HG02610 (cell line): ENCODE measurements at regions not wholly inside any gene's neighbourhood (a gene's known extent, or its start where the extent isn't known, plus 50 kb on each side); places are given as distances from the start of the nearest gene placed in this dataset.
"Not testable (repeated sequence)": the region's sequence is repeated elsewhere in the genome, so short reads cannot be mapped to it uniquely, and the experiment has no call there.

Experiments used
- ATAC-seq: cut with Tn5 transposase; IDR thresholded peaks from one replicate; pipeline ENCODE4 v1.9.1; 2021; ENCODE audit warnings: mild to moderate bottlenecking, moderate library complexity; ENCODE audit not compliant: unreplicated experiment

DNA sequence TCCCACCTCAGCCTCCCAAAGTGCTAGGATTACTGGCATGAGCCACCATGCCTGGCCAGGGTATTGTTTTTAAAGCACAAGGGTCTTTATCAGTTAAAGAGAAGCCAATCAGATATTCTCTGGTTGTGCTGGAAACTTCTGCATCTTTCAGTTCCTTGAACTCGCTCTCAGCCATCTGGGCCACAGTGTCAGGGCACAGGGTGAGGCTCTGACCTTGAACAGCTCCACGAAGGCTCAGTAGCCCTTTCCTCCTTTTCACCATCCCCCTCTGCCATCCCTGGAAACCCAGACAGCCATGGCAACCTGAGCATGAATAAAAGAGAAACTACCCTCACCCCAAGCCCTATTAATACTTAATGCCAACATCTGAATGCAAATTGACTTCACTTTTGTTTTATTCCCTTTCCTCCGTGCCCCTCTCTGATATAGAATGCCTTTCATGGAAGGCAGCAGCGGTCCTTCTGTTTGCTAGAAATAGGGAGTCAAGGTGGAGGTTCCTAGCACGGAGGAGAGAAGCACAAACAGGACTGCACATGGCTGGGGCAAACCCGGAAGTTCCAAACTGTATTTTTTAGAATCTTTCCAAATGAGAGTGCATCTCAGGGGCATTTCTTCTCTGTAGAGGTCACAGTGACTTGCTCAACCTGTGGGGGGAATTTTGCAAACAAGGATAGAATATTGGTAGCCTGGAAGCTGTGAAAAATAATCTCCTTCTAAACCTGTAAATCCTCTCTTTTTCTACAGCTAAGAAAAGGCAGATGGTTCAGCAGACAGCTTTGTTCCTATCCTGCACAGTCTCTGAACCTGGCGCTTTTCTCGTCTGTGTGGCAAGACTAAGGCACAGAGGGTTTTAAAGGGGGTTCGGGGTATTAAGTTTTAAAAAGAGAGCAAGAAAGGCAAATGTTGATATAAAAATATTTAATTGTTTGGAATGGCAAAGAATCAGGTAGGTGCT, 176.4 kb upstream of the RREB1 start:
- ATAC-seq: no peak

DNA sequence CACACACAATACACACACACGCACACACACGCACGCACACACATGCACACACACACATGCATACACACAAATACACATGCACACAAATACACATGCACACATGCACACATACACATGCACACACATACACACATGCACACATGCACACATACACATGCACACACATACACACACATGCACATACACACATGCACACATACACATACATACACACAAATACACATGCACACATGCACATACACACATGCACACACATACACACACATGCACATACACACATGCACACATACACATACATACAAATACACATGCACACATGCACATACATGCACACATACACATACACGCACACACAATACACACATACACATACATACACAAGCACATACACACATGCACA, 175.4 kb upstream of the RREB1 start:
- ATAC-seq: no peak

DNA sequence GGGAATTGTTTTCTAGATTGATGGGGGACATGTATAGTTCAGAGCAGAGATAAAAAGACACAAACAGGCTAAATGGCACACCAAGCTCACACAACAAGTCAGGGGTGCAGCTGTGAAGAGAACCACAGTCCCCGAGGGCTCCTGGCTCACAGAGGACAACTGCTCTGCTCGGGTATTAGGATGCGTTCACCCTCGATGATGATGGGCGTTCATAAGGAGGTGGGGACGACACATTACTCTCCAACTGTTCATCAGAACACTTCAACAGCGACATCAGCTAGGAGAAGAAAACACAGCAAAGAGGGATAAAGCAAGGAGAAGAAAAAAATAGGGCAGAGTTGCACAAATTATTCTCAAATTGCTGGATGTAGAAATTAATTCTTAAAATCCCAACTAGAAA, 174.8 kb upstream of the RREB1 start:
- ATAC-seq: no peak

DNA sequence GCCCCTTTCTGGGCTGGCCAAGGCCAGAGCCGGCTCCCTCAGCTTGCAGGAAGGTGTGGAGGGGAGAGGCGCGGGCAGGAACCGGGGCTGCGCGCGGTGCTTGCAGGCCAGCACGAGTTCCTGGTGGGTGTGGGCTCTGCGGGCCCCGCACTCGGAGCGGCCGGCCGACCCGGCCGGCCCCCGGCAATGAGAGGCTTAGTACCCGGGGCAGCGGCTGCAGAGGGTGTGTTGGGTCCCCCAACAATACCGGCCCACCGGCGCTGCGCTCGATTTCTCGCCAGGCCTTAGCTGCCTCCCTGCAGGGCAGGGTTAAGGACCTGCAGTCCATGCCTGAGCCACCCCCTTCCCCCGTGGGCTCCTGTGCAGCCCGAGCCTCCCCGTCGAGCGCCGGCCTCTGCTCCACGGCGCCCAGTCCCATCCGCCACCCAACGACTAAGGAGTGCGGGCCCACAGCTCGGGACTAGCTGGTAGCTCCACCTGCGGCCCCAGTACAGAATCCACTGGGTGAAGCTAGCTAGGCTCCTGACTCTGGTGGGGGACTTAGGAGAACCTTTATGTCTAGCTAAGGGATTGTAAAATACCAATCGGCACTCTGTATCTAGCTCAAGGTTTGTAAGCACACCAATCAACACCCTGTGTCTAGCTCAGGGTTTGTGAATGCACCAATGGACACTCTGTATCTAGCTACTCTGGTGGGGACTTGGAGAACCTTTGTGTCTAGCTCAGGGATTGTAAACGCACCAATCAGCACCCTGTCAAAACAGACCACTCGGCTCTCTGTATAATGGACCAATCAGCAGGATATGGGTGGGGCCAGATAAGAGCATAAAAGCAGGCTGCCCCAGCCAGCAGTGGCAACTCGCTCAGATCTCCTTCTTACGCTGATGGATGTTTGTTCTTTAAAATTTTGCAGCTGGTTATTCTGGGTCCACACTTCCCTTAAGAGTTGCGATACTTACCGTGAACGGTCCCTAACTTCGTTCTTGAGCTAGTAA, 167.4 kb upstream of the RREB1 start:
- no peak for ATAC-seq

DNA sequence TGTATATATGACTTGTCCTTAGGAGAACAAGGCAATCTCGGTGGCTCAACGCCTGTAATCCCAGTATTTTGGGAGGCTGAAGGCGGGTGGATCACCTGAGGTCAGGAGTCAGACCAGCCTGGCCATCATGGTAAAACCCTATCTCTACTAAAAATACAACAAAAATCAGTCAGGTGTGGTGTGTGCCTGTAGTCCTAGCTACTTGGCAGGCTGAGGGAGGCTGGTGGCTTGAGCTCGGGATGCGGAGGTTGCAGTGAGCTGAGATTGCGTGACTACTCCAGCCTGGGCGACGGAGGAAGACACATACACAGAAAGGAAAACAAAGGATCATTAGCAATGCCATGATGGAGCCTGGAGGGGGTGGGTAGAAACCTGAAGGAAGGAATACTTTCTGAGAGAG, 166.6 kb upstream of the RREB1 start:
- no peak for ATAC-seq

DNA sequence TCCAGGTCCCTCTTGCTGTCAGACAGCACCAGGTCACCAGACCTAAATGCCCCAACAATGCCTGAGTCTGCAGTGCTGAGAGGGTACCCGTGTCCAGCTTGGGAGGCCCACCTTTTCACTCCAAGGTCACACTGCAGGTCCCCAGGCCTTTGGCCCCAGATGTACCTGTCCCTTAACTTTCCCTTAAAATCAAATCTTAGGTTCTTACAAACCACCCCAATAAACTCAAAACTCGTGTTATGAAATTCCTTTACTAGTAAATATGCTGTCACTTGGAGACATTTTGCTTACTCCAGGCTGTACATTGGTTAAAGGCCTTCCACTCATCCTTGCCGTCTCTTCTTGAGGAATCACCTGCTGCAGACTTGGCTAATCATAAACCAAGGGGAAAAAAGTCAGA, 165.7 kb upstream of the RREB1 start:
- ATAC-seq: no peak

DNA sequence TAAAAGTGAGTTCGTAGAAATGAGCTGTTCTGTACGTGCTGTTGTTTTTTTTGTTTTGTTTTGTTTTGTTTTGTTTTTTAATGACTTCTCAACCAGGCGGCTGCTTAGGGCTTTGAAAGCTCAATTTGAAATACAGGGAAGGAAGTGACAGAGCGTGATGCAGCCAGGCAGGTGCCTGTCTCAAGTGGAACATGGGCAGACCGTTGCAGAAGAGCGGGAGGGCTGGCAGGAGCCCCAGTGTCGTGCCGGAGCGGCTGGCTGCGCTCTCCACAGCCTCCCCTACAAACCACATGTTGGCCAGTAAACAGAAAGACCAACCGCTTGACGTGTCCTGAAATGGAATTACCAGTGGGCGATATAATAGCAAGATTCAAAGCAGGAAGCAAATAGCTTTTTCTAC, 164.9 kb upstream of the RREB1 start:
- ATAC-seq: no peak

DNA sequence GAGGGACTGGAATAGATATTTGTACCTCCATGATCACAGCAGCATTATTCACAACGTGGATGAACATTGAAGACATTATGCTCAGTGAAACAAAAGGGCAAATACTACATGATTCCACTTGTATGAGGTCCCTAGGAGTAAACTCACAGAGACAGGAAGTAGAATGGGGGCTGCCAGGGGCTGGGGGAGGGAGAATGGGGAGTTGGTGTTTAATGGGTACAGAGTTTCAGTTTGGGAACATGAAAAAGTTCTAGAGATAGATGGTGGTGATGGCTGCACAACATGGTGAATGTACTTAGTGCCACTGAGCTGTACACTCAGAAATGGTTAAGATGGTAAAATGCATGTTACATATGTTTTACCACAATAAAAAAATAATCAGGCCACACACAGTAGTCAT, 164.3 kb upstream of the RREB1 start:
- ATAC-seq: no peak

DNA sequence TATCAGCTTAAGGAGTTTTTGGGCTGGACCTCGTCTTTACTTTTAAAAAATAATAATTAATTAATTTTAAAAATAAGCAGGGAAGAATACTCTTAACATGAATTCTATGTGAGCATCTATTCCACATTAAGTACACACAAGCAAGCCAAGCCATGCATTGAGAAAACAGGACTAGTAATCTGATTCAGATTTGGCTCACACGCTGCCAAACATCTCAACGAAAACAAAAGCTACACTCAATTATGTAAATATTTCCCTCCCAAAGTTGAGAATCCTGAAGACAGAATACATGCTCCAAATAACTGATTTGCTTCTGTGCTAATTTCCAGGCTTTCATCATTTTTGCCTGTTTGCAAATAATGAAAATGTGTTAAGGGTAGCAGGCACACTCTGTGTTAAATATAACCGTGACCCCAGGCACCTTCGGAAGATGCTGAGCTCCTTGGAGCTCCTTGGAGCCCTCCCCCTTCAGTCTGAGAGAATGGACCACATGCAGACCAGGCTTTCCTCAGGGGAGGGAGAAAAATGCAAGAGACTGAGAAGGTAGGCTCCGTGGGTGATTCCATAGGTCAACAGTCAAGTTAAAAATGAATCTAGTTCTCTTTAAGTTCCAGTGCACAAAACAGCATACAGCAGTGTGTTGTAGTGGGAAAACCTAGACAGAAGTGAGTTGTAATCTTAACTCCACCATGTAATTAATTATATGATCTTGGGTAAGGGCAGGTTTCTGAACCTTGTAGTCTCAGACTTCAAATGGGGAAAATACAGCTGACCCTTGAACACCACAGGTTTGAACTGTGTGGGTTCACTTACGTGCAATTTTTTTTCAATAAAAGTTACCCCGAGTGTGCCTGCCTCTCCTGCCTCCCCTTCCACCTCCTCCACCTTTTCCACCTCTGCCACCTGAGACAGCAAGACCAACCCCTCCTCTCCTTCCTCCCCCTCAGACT, 161.3 kb upstream of the RREB1 start:
- ATAC-seq: no peak

DNA sequence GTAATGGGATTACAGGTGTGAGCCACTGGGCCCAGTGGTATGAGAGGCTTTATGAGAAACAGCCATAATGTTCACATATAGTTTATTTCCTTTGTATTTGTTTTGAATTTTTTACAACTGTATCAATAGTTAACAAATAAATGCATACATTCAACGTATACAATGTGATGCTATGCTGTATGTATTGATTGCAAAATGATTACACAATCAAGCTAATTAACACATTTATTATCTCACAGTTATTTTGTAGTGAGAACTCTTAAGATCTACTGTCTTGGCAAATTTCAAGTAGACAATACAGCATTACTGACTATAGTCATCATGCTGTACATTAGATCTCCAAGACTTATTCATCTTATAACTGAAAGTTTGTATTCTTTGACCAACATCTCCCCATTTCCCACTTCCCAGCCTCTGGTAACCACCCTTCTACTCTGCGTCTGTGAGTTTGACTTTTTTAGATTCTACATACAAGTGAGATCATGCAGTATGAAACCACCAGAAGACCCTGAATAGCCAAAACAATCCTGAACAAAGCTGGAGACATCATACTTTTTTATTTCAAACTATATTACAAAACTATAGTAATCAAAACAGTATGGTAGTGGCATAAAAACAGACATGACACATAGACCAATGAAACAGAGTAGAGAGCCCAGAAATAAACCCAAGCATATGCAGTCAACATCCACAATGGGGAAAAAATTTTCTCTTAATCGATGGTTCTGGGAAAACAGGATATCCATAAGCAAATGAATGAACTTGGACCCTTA, 157.2 kb upstream of the RREB1 start:
- no peak for ATAC-seq

DNA sequence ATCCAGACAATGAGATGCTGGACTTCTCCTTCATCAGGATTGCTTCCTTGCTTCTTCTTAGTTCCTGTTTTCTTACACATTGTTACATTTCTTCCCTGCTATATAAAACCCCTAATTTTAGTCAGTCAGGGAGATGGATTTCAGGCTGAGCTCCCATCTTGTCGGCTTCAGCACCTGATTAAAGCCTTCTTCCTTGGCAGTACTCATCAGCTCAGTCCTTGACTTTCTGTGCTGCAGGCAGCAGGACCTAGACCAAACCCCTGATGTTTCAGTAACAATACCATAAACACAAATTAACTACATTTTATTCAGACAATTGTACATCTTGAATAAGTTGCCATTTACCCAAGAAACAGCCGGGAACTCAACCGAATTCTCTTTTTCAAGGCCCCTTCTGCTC, 156.4 kb upstream of the RREB1 start:
- ATAC-seq: no peak

DNA sequence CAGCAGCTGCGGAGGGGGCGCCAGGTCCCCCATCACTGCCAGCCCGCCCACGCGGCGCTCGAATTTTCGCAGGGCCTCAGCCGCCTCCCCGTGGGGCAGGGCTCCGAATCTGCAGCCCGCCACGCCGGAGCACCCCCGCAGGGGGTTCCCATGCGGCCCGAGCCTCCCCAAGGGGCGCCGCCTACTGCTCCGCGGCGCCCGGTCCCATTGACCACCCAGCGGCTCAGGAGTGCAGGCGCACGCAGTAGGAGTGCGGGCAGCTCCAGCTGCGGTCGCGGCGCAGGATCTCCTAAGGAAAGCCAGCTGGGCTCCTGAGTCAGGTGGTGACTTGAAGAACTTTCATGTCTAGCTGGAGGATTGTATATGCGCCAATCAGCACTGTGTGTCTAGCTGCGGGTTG, 155.3 kb upstream of the RREB1 start:
- no peak for ATAC-seq

DNA sequence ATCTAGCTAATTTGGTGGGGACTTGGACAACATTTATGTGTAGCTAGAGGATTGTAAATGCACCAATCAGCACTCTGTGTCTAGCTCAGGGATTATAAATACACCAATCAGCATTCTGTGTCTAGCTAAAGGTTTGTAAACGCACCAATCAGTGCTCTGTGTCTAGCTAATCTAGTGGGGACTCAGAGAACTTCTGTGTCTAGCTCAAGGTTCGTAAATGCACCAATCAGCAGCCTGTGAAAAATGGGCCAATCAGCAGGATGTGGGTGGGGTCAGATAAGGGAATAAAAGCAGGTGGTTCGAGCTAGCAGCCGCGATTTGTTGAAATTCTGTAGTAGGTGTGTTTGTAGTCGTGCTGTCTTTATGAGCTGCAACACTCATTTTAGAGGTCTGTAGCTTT, 154.8 kb upstream of the RREB1 start:
- not testable (repeated sequence) for ATAC-seq

DNA sequence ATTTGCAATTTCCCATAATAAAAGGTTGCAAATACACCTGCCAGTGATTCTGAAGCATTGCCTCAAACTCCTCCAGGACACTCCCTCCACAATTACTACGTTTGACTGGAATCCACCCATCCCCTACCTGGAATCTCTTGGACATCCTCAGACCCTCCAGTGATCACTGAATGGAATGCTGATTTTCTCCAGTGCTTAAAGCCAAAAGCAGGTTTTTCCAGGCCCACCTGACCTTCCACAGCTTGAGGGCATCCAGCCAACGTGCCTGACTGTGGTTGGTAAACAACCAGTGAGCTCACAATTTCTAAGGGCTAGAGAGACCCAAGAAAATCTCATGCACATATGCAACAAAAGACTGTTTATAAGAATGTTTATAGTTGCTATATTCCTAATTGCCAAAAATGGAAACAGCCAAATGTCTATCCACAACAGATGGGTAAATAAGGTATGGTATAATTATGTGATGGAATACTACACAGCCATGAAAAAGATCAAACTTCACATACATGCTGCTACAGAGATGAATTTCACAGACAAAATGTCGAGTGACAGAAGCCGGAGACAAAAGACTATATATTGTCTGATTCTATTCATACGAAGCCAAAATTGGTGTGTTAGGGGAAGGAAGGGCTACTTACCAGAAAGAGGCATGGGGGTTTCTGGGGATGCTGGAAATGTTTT, 147.1 kb upstream of the RREB1 start:
- no peak for ATAC-seq

DNA sequence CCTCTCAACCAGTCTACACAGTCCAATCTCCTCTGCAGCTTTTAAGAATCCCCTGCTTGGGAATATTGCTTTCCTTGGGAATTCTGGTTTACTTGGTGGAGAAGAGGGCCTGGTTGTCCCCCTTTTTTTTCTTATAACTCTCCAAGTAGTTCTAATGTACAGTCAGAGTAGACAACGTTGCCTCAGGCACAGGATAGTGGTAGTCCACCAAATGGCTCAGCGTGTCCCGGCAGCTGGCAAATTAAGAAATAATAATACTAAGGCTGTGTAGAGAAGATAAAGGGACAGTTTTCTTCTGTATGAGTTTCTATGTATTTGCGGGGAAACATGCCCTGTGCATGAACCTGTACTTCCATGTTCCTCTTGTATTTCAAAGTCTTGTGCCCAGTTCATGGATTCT, 145.7 kb upstream of the RREB1 start:
- ATAC-seq: no peak

DNA sequence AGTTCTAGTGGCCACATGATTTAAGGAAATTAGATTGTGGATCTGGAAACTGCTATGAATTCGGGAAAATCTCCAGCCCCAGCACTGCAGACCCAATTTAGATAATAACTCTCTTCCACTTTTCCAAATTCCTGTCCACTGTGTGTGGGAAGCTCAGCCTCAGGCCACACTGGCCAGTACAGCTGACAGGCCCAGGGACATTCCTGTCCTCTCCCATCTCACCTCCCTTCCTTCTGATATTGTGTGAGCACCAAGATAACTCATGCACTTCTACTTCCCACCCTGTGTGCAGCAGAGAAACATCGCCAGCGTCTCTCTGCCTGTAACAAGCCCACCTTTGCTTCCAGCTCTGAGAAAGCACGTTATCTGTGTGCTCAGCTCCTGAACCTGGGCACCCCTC, 145.1 kb upstream of the RREB1 start:
- ATAC-seq: no peak

DNA sequence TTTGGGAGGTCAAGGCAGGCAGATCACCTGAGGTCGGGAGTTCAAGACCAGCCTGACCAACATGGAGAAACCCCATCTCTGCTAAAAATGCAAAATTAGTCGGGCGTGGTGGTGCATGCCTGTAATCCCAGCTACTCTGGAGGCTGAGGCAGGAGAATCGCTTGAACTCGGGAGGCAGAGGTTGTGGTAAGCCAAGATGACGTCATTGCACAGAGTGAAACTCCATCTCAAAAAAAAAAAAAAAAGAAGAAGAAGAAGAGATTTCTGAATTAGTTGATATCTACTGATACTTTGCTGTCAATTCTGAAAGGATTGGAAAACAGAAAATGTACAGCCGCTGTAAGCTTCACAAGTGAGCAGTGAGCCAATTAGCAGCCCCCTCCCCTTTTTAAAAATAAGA, 144.4 kb upstream of the RREB1 start:
- not testable (repeated sequence) for ATAC-seq

DNA sequence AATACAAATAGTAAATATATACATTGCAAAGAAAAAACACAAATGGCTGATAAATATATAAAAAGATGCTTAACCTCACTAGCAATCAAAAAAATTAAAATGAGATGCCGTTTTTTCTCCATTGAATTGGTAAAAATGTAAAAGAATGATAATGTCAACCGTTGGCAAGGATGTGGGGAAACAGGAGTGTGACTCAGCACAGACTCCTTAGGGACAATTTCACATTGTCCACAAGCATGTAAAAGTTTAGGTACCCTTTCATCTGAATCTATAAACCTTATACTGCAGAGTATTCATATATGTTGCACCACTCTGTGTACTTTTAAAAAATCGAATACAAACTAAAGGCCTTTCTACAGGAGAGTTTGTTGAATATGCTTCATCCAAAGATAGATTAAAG, 143.1 kb upstream of the RREB1 start:
- no peak for ATAC-seq

DNA sequence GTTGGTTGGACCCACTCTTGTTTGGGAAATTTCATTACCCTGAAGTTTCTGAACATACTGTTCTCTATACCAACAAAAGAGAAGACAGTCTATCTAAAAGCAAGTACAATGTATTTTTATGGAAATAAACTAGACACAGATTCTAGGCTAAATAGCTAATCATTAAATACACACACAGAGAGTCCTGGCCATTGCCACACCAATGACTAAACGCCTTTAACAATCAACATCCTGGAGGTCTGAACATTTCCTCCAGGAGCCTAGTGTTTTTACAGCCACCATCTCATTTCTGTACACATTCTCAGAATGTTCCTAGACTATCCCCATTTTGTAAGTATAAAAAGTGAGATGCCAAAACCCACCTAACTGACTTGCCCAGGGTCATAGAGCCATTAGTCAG, 141.6 kb upstream of the RREB1 start:
- no peak for ATAC-seq
